T47D (cell line): ENCODE measurements at regions not wholly inside any gene's neighbourhood (a gene's known extent, or its start where the extent isn't known, plus 50 kb on each side); places are given as distances from the start of the nearest gene placed in this dataset.

Experiments used
- DNase-seq, 2 experiments: peaks; one replicate each; pipeline versions ENCODE4 v3.0.0 to v3.0.0-alpha.2; 2011 to 2012; ENCODE audit warnings: low read depth in 1 of 2, low spot score in 1 of 2
- JUND ChIP-seq: IDR thresholded peaks from 2 replicates; pipeline ENCODE4 v1.6.1; 2012; ENCODE audit warnings: low read depth
- in situ Hi-C: cut with HindIII; loops from 2 replicates; pipeline ENCODE4 v1.10.0; 2016; ENCODE audit warnings: low sequenced_read_pairs, low pct_unique_long_range_greater_than_20kb

GRCh38 chr10:52999258-52999657 is 226.7 kb upstream of the MBL2 start:
- in situ Hi-C loops: no loop called here
- peak in 1 of 2 experiments; percentile 16 for DNase-seq
- no peak for TF ChIP-seq JUND

- TF ChIP-seq JUND: no peak
- in situ Hi-C loops: no loop called here
- DNase-seq: no peak
Measured at GRCh38 chr10:52997007-52997406, 224.4 kb upstream of the MBL2 start.

- no peak for TF ChIP-seq JUND
- in situ Hi-C loops: no loop called here
- DNase-seq: no peak
Measured at GRCh38 chr10:52994370-52994769, 221.8 kb upstream of the MBL2 start.

GRCh38 chr10:52993109-52993508 is 220.5 kb upstream of the MBL2 start:
- no peak for TF ChIP-seq JUND
- DNase-seq: no peak
- in situ Hi-C loops: no loop called here

GRCh38 chr10:52992567-52992966 is 220.0 kb upstream of the MBL2 start:
- no peak for DNase-seq
- TF ChIP-seq JUND: no peak
- in situ Hi-C loops: no loop called here

- no peak for DNase-seq
- TF ChIP-seq JUND: no peak
- in situ Hi-C loops: no loop called here
Measured at GRCh38 chr10:52988923-52989322, 216.3 kb upstream of the MBL2 start.

- no peak for DNase-seq
- TF ChIP-seq JUND: no peak
- in situ Hi-C loops: no loop called here
Measured at GRCh38 chr10:52986125-52986524, 213.5 kb upstream of the MBL2 start.

GRCh38 chr10:52984169-52984568 is 211.6 kb upstream of the MBL2 start:
- DNase-seq: no peak
- no peak for TF ChIP-seq JUND

GRCh38 chr10:52979295-52979990 is 206.9 kb upstream of the MBL2 start:
- DNase-seq: no peak
- in situ Hi-C loops: no loop called here
- no peak for TF ChIP-seq JUND

More at GRCh38 chr10:52984169-52984568, 211.6 kb upstream of the MBL2 start:
- in situ Hi-C loops: no loop called here

- no peak for DNase-seq
- TF ChIP-seq JUND: no peak
- in situ Hi-C loops: no loop called here
Measured at GRCh38 chr10:52977581-52977980, 205.0 kb upstream of the MBL2 start.

GRCh38 chr10:52967806-52968795 is 195.5 kb upstream of the MBL2 start:
- no peak for TF ChIP-seq JUND
- no peak for DNase-seq
- in situ Hi-C loops: no loop called here

GRCh38 chr10:52966904-52967303 is 194.3 kb upstream of the MBL2 start:
- DNase-seq: no peak
- in situ Hi-C loops: no loop called here
- no peak for TF ChIP-seq JUND

- DNase-seq: no peak
- no peak for TF ChIP-seq JUND
- in situ Hi-C loops: no loop called here
Measured at GRCh38 chr10:52965938-52966401, 193.4 kb upstream of the MBL2 start.

- in situ Hi-C loops: no loop called here
- TF ChIP-seq JUND: no peak
- DNase-seq: no peak
Measured at GRCh38 chr10:52965509-52965908, 192.9 kb upstream of the MBL2 start.
